HL-60 (cell line): ENCODE measurements at regions not wholly inside any gene's neighbourhood (a gene's known extent, or its start where the extent isn't known, plus 50 kb on each side); places are given as distances from the start of the nearest gene placed in this dataset.

Experiments
- DNase-seq, 2 experiments: peaks; one replicate each; pipeline ENCODE4 v3.0.0-alpha.2; 2010 to 2020; ENCODE audit warnings: low read depth in 1 of 2, low spot score in 1 of 2
- H3K27ac ChIP-seq: fragments of 250-450 bp; sonication (Bioruptor Pico); replicated peaks from 2 replicates; pipeline ENCODE4 v1.5.1; 2020; ENCODE audit warnings: mild to moderate bottlenecking, moderate library complexity
- H3K27me3 ChIP-seq: fragments of 250-450 bp; sonication (Bioruptor Pico); 2 replicates; pipeline ENCODE4 v1.5.1; 2021; ENCODE audit warnings: mild to moderate bottlenecking, moderate library complexity; ENCODE audit not compliant: insufficient read depth, poor library complexity, severe bottlenecking
- H3K4me3 ChIP-seq: replicated peaks from 2 replicates; pipeline ENCODE4 v1.5.1; 2011; ENCODE audit warnings: mild to moderate bottlenecking, control low read depth, low read length; ENCODE audit not compliant: insufficient read depth
- CTCF ChIP-seq: IDR thresholded peaks from one replicate; pipeline ENCODE4 v1.5.1; 2011; ENCODE audit warnings: low read length, control low read depth, inconsistent platforms; ENCODE audit not compliant: insufficient read depth
- GABPA ChIP-seq: IDR thresholded peaks from 2 replicates; pipeline ENCODE4 v1.6.1; 2012; ENCODE audit warnings: low read depth
- POLR2AphosphoS5 ChIP-seq: IDR thresholded peaks from 2 replicates; pipeline ENCODE4 v1.6.1; 2012; ENCODE audit warnings: low read depth
- SPI1 ChIP-seq: IDR thresholded peaks from 2 replicates; pipeline ENCODE4 v1.6.1; 2012; ENCODE audit warnings: low read depth, mild to moderate bottlenecking, borderline replicate concordance
- TF ChIP-seq, protein P1 (sequence below): IDR thresholded peaks from 2 replicates; pipeline ENCODE4 v1.6.1; 2012; ENCODE audit warnings: low read depth; ENCODE audit not compliant: insufficient replicate concordance

- no peak for TF ChIP-seq CTCF
- no peak for TF ChIP-seq POLR2AphosphoS5
- no peak for TF ChIP-seq SPI1
- TF ChIP-seq, protein P1, sequence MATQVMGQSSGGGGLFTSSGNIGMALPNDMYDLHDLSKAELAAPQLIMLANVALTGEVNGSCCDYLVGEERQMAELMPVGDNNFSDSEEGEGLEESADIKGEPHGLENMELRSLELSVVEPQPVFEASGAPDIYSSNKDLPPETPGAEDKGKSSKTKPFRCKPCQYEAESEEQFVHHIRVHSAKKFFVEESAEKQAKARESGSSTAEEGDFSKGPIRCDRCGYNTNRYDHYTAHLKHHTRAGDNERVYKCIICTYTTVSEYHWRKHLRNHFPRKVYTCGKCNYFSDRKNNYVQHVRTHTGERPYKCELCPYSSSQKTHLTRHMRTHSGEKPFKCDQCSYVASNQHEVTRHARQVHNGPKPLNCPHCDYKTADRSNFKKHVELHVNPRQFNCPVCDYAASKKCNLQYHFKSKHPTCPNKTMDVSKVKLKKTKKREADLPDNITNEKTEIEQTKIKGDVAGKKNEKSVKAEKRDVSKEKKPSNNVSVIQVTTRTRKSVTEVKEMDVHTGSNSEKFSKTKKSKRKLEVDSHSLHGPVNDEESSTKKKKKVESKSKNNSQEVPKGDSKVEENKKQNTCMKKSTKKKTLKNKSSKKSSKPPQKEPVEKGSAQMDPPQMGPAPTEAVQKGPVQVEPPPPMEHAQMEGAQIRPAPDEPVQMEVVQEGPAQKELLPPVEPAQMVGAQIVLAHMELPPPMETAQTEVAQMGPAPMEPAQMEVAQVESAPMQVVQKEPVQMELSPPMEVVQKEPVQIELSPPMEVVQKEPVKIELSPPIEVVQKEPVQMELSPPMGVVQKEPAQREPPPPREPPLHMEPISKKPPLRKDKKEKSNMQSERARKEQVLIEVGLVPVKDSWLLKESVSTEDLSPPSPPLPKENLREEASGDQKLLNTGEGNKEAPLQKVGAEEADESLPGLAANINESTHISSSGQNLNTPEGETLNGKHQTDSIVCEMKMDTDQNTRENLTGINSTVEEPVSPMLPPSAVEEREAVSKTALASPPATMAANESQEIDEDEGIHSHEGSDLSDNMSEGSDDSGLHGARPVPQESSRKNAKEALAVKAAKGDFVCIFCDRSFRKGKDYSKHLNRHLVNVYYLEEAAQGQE: no peak
- no peak for TF ChIP-seq GABPA
- Histone ChIP-seq H3K4me3 (no peak overlapping the region), H3K27ac (no peak overlapping the region), H3K27me3 (peaks cover 3% of the 10 kb centered on the region)
- no peak for DNase-seq
Measured at GRCh38 chr11:92768121-92768840, 201.2 kb upstream of the MTNR1B start.

- TF ChIP-seq POLR2AphosphoS5: no peak
- H3K27ac ChIP-seq: no peak overlapping the region
- H3K27me3 ChIP-seq: peaks cover 3% of the 10 kb centered on the region
- H3K4me3 ChIP-seq: no peak overlapping the region
- no peak for DNase-seq
Measured at GRCh38 chr11:92769112-92769511, 200.3 kb upstream of the MTNR1B start.

DNA sequence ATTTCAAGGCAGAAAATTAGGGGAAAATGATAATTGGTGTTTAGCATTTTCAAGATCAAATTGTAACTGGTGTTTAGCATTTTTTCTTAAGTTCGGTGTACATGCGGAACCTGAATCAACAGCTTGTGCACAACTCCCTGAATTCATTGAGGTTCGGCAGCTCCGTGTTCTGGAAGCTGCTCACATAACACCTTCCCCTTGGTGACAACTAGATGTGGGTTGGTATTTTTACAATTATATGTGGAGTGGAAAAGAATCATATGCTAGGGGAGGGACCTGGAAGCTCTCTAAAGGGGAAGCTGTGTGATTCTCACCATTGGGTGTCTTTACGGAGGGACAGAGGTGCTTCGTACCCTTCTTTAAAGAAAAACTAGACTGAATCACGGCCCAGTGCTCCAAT lies 199.0 kb upstream of the MTNR1B start:
- H3K27me3 ChIP-seq: peaks cover 3% of the 10 kb centered on the region
- TF ChIP-seq SPI1 (no peak), CTCF (no peak), POLR2AphosphoS5 (no peak), GABPA (no peak)
- TF ChIP-seq, protein P1: no peak
- DNase-seq: no peak
- no peak overlapping the region for H3K27ac ChIP-seq
- H3K4me3 ChIP-seq: no peak overlapping the region

DNA sequence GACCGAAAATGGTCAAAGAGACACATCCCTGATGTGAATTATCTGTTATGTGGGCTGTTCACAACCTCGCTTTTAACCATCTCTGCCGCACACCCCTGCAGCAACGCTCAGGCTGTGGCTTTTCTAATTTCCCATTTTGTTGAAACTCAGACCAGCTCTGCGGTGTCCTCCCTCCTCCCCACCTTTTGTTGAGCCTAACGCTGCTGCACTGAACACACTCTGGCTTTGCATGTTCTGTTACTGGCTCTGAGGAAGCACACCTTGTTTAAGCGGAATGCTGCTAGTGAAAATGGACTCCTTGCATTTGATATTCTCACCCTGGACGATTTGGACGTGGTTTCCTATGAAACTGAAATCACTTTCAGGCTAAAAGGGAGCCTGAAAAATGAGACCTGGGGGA lies 198.5 kb upstream of the MTNR1B start:
- no peak overlapping the region for H3K4me3 ChIP-seq

More for the DNA sequence above, 198.5 kb upstream of the MTNR1B start:
- H3K27me3 ChIP-seq: peaks cover 2% of the 10 kb centered on the region
- TF ChIP-seq CTCF (no peak), POLR2AphosphoS5 (no peak), GABPA (no peak), SPI1 (no peak)
- TF ChIP-seq, protein P1: no peak
- no peak overlapping the region for H3K27ac ChIP-seq
- no peak for DNase-seq
